ENCODE measurements at regions not wholly inside any gene's neighbourhood (a gene's known extent, or its start where the extent isn't known, plus 50 kb on each side); places are given as distances from the start of the nearest gene placed in this dataset.

- TF ChIP-seq EZH2phosphoT487 (IDR thresholded peaks at IDR 0.05; ENCODE audit: insufficient read depth, low read depth), result no peak
- no peak for TF ChIP-seq EZH2 (IDR thresholded peaks at IDR 0.05; ENCODE audit: insufficient read depth, poor library complexity, severe bottlenecking)
These were observed 204.3 kb upstream of the TLL1 start for GRCh38 chr4:165668694-165669093.
